GM12873 (cell line): ENCODE measurements at regions not wholly inside any gene's neighbourhood (a gene's known extent, or its start where the extent isn't known, plus 50 kb on each side); places are given as distances from the start of the nearest gene placed in this dataset.

ENCODE experiments used
- TF ChIP-seq, protein P1 (sequence below): IDR thresholded peaks from 2 replicates; pipeline ENCODE4 v1.5.1; 2012; ENCODE audit warnings: low read depth, mild to moderate bottlenecking, moderate library complexity, low read length, control low read depth; ENCODE audit not compliant: insufficient read depth; ENCODE audit errors: missing control alignments

DNA sequence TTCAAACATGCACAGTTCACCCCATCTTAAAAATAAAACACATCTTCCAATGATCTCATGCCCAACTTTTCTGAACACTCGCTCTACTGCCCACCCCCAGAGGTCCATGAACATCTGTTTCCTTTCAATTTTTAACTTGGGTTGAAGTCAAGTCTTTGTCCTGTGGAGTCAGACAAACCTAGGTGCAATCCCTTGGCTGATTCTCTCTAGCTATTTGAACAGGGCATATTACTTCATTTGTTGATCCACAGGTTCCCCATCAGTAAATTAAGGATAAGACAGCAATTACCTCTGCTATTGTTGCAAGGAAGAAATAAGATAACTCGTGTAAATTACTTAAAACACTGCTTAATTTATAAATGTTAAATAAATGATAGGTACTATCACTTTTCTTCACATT is 180.1 kb downstream of the CNTN3 start:
- TF ChIP-seq, protein P1, sequence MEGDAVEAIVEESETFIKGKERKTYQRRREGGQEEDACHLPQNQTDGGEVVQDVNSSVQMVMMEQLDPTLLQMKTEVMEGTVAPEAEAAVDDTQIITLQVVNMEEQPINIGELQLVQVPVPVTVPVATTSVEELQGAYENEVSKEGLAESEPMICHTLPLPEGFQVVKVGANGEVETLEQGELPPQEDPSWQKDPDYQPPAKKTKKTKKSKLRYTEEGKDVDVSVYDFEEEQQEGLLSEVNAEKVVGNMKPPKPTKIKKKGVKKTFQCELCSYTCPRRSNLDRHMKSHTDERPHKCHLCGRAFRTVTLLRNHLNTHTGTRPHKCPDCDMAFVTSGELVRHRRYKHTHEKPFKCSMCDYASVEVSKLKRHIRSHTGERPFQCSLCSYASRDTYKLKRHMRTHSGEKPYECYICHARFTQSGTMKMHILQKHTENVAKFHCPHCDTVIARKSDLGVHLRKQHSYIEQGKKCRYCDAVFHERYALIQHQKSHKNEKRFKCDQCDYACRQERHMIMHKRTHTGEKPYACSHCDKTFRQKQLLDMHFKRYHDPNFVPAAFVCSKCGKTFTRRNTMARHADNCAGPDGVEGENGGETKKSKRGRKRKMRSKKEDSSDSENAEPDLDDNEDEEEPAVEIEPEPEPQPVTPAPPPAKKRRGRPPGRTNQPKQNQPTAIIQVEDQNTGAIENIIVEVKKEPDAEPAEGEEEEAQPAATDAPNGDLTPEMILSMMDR: no peak

DNA sequence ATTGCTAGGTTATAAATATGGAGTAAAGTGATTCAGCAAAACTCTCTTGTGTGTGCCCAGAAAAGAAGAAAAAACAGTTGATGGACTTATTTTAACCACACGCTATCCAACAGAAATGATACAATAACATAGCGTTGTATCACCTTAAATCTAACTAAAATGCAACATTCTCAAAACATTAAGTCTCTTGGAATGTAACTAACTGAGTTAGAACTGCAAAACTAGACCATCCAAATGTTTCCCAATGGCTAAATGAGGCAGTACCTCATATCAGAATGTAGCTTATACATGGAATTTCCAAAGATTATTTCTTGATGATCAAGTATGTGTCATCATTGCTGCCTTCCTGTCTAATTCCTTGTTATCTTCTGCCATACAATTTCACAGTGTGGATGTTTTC is 187.9 kb downstream of the CNTN3 start:
- TF ChIP-seq, protein P1: no peak

DNA sequence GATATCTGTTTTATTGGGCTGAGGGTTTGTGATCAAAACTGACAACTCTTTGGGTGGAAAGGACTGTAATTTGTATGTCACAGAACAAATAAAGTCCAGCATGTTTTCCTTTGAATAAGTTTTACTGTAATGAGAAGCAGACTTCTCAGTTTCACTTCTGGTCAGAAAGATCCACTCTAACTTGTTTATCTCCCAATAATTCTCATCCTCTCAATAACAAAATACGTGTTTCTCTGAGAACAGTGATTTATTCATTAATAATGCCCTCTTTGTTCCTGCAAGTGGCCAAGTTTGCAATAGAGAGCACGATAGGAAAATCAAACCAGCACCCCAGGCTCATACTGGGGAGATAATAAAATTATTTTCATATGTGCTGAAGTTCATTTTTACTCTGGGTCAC is 190.6 kb downstream of the CNTN3 start:
- TF ChIP-seq, protein P1: no peak

- TF ChIP-seq, protein P1: no peak
Measured at GRCh38 chr3:74420538-74421124, 193.8 kb downstream of the CNTN3 start.

- TF ChIP-seq, protein P1: no peak
Measured at GRCh38 chr3:74415731-74416130, 198.7 kb downstream of the CNTN3 start.

- TF ChIP-seq, protein P1: no peak
Measured at GRCh38 chr3:74413547-74414241, 200.8 kb downstream of the CNTN3 start.

- TF ChIP-seq, protein P1: no peak
Measured at GRCh38 chr3:74410276-74410941, 204.1 kb downstream of the CNTN3 start.
